IPS DF 6.9 (cell line): ENCODE measurements at regions not wholly inside any gene's neighbourhood (a gene's known extent, or its start where the extent isn't known, plus 50 kb on each side); places are given as distances from the start of the nearest gene placed in this dataset.

Source experiments
- DNase-seq: peaks from one replicate; pipeline ENCODE4 v3.0.0-alpha.2; 2013; ENCODE audit warnings: low read depth, low spot score
- H3K27ac ChIP-seq: one replicate; pipeline ENCODE4 v1.5.1; 2013; ENCODE audit warnings: low read length, control low read depth
- H3K27me3 ChIP-seq: 2 replicates; pipeline ENCODE4 v1.6.1; 2013; ENCODE audit warnings: mild to moderate bottlenecking, low read length; ENCODE audit not compliant: control insufficient read depth, insufficient read depth
- H3K36me3 ChIP-seq: 2 replicates; pipeline ENCODE4 v1.6.1; 2013; ENCODE audit warnings: low read length; ENCODE audit not compliant: control insufficient read depth, insufficient read depth
- H3K4me1 ChIP-seq: 2 replicates; pipeline ENCODE4 v1.6.1; 2013; ENCODE audit warnings: low read length; ENCODE audit not compliant: control insufficient read depth, insufficient read depth
- H3K4me3 ChIP-seq: 2 replicates; pipeline ENCODE4 v1.5.1; 2013; ENCODE audit warnings: mild to moderate bottlenecking, low read length
- H3K9me3 ChIP-seq: 2 replicates; pipeline ENCODE4 v1.6.1; 2013; ENCODE audit warnings: low read length, inconsistent platforms; ENCODE audit not compliant: control insufficient read depth, insufficient read depth
- WGBS: extraction: QIAGEN DNeasy Blood & Tissue Kit; methylation state at CpG from one replicate; pipeline ENCODE4 v1.1.7; 2013; ENCODE audit warnings: mixed read lengths, missing lambda C conversion rate; ENCODE audit not compliant: insufficient read length, insufficient coverage; 5-methylcytosine and 5-hydroxymethylcytosine counted together

GRCh38 chr1:234907208-234907939 lies 221.3 kb downstream of the TOMM20 start:
- WGBS: no CpG with 5 or more reads among the region's 10 CpGs
- no peaks in the 10 kb centered on the region; the same call in 1 of the 2 replicates for H3K27me3 ChIP-seq
- H3K4me1 ChIP-seq: no peaks in the 10 kb centered on the region; the same call in 1 of the 2 replicates
- no peaks in the 10 kb centered on the region for H3K9me3 ChIP-seq
- no peak for DNase-seq
- no peak overlapping the region for H3K4me3 ChIP-seq
- no peak overlapping the region for H3K27ac ChIP-seq
- H3K36me3 ChIP-seq: no peaks in the 10 kb centered on the region

GRCh38 chr1:234906654-234907053 lies 222.0 kb downstream of the TOMM20 start:
- Histone ChIP-seq H3K27ac (no peak overlapping the region), H3K27me3 (no peaks in the 10 kb centered on the region; the same call in 1 of the 2 replicates), H3K36me3 (no peaks in the 10 kb centered on the region), H3K4me1 (no peaks in the 10 kb centered on the region; the same call in 1 of the 2 replicates), H3K4me3 (no peak overlapping the region), H3K9me3 (no peaks in the 10 kb centered on the region)
- DNase-seq: no peak
- WGBS: no CpG with 5 or more reads among the region's 5 CpGs

DNA sequence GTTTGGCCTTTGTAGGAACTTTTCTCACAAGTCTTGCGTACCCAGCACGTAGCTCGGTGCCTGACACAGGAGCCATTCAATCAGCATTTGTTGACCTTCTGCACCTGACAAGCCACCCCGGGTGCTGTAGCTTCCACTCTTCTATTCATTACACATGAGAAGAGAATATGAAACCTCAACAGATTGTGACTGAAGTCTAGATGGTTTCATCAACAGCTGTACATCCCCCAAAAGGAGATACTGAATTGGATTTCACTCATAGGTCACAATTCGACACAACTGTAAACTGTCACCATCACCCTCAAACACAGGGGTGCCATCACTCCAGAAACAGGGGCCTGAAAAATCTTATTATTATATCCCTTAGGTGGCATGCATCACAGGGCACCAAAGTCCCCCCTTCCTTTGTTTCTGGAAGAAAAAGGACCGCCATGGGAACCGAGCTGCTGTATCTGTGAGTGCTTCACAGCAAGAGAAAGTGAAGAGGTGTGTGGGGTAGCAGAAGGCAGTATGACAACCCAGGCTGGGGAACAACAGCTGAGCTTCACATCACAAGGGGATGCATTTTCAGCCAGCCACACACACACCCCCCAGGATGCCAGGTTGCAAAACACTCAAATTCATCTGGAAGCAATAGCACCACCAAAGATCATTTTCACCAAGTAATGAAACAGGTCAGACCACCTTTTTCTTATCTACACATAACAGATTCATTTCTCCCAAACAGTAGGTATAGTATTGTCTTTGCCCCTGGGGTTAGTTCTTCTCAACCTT lies 225.7 kb downstream of the TOMM20 start:
- WGBS: no CpG with 5 or more reads among the region's 7 CpGs
- H3K4me3 ChIP-seq: no peak overlapping the region

DNA sequence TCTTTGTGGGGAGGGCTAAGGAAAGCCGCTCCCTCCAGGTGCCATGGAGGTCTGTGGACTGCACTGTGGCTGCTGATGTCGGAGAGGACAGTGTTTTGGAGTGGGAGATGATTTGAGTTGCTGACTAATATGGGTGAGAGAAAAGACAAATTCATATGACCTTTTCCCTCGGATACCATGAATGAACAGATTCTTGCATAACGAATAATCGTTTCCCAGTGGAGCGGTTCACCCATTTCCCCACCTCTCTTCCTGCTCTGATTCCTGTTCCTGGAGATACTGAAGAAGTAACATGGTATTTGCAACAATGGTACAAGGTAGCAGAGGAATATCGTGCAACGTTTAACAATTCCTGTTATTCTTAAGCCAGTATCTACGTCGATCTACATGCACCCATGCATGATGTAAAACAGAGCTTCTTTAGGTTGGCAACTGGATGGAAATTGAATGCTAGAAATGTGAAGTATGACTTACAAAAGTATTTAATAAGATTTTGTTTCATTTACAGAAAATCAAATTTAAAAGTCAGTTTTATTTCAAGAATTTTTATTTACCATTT lies 227.1 kb downstream of the TOMM20 start:
- no CpG with 5 or more reads among the region's 10 CpGs for WGBS
- H3K4me1 ChIP-seq: peaks cover 5% of the 10 kb centered on the region
- no peaks in the 10 kb centered on the region for H3K9me3 ChIP-seq
- DNase-seq: no peak
- H3K4me3 ChIP-seq: no peak overlapping the region
- H3K36me3 ChIP-seq: no peaks in the 10 kb centered on the region
- no peaks in the 10 kb centered on the region for H3K27me3 ChIP-seq
- H3K27ac ChIP-seq: no peak overlapping the region

More for the DNA sequence above, 225.7 kb downstream of the TOMM20 start:
- DNase-seq: no peak
- Histone ChIP-seq H3K27ac (no peak overlapping the region), H3K4me1 (peaks cover 5% of the 10 kb centered on the region), H3K36me3 (no peaks in the 10 kb centered on the region), H3K9me3 (no peaks in the 10 kb centered on the region), H3K27me3 (no peaks in the 10 kb centered on the region; the same call in 1 of the 2 replicates)

GRCh38 chr1:234900595-234900994 lies 228.0 kb downstream of the TOMM20 start:
- H3K27ac ChIP-seq: no peak overlapping the region
- WGBS: no CpG with 5 or more reads among the region's 3 CpGs

DNA sequence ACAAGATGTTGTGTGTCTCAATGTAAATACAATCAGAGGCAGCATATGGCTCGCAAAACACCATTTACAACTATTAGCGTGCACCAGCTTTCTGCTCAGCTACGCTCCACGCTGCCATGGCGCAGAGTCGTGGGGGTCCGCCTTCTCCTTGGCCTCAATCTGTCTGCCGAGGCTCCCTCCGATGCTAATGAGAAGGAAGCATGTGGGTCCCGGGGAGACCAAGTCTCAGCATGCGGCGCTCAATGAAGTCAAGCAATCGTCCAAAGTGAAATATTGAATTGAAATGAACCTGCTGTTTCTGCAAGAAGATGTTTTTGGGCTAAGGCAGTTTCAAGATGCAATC lies 228.9 kb downstream of the TOMM20 start:
- DNase-seq: no peak
- Histone ChIP-seq H3K4me3 (no peak overlapping the region), H3K9me3 (no peaks in the 10 kb centered on the region), H3K27ac (no peak overlapping the region), H3K36me3 (no peaks in the 10 kb centered on the region), H3K27me3 (no peaks in the 10 kb centered on the region), H3K4me1 (peaks cover 5% of the 10 kb centered on the region)
- whole genome bisulfite sequencing: no CpG with 5 or more reads among the region's 13 CpGs

More at GRCh38 chr1:234900595-234900994, 228.0 kb downstream of the TOMM20 start:
- H3K4me3 ChIP-seq: no peak overlapping the region
- no peak for DNase-seq
- H3K27me3 ChIP-seq: no peaks in the 10 kb centered on the region
- H3K36me3 ChIP-seq: no peaks in the 10 kb centered on the region
- peaks cover 5% of the 10 kb centered on the region for H3K4me1 ChIP-seq
- no peaks in the 10 kb centered on the region for H3K9me3 ChIP-seq

- DNase-seq: no peak
- no peak overlapping the region for H3K4me3 ChIP-seq
- no peak overlapping the region for H3K27ac ChIP-seq
- H3K9me3 ChIP-seq: no peaks in the 10 kb centered on the region
- WGBS: no CpG with 5 or more reads among the region's 11 CpGs
- H3K4me1 ChIP-seq: peaks cover 5% of the 10 kb centered on the region
- no peaks in the 10 kb centered on the region for H3K36me3 ChIP-seq
- H3K27me3 ChIP-seq: no peaks in the 10 kb centered on the region
These were observed 229.5 kb downstream of the TOMM20 start for GRCh38 chr1:234899041-234899729.

DNA sequence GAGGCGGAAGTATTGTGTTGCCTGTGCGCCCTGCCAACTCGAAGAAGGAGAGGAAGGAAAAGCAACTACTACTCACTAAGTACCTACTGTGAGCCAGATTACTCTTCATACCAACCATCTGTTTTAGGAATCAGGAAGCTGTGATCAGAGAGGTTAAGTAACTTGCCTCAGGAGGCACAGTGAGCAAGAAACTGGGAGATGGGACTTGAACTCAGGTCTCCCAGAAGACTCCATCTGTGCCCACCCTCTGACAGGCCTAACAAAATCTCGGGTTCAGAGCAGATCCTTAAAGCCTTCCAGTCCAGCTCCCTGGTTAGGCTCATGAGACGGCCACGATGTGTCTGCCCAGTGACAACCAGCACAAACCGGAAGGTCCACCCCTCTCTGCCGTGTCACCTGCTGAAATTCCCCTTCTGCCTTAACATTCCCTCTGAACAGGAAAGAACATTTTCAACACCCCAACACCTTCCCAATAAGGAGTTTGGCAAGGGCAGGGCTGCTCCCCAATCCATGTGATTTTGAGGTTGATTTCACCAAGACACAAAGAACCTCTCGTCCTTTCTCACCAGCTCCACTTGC lies 230.1 kb downstream of the TOMM20 start:
- no peaks in the 10 kb centered on the region for H3K27me3 ChIP-seq
- H3K4me3 ChIP-seq: no peak overlapping the region
- H3K9me3 ChIP-seq: no peaks in the 10 kb centered on the region
- no peak for DNase-seq
- H3K4me1 ChIP-seq: peaks cover 5% of the 10 kb centered on the region
- no peak overlapping the region for H3K27ac ChIP-seq
- no peaks in the 10 kb centered on the region for H3K36me3 ChIP-seq
- WGBS: no CpG with 5 or more reads among the region's 9 CpGs

DNA sequence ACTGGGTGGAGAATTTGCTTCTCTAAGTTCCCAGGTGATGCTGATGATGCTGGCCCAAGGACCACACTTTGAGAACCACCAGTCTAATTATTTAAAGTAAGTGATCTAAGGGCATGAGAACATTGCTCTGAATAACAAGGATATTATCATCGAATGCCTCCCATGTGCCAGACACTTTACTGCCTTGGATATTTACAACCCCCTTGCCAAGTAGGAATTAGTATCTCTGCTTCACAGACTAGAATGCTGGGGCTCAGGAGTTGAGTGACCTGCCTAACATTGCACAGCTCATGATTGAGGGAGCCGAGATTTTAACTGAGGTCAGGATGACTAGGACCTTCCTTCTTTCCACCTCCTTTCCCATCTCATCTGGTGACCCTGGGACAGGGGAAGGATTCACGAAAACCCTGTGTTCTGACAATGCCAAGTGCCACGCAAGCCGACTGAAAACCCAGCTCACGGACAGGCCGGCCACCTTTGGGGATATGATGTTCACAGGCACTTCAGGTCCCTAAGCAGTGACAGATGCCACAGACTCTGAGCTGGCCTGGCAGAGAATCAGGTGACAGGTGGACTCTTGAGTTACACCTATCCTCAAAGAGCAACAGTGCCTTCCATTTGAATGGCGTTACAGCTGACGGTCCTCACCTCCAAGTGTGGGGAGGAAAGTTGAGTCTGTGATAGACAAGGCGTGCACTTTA lies 230.7 kb downstream of the TOMM20 start:
- Histone ChIP-seq H3K36me3 (no peaks in the 10 kb centered on the region), H3K27ac (no peak overlapping the region), H3K4me3 (no peak overlapping the region), H3K27me3 (no peaks in the 10 kb centered on the region), H3K9me3 (no peaks in the 10 kb centered on the region), H3K4me1 (peaks cover 5% of the 10 kb centered on the region)
- WGBS: no CpG with 5 or more reads among the region's 10 CpGs
- no peak for DNase-seq
